ENCODE measurements at regions not wholly inside any gene's neighbourhood (a gene's known extent, or its start where the extent isn't known, plus 50 kb on each side); places are given as distances from the start of the nearest gene placed in this dataset.

DNA sequence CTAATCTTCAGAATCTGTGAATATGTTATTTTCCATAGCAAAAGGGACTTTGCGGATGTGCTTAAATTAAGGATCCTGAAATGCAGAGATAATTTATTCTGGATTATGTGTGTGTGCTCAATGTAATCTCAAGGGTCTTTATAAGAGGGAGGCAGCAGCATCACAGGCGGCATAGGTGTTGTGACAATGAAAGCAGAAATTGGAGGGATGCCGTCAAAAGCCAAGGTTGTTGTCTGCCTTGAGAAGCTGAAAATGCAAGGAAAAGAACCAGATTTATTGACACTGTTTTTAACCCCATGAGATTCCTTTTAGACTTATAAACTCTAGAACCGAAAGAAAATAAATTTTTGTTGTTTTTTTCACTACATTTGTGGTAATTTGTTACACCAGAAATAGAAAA is 948.5 kb downstream of the TLE4 start:
- Histone ChIP-seq H3K27me3 (replicated peaks in 1 of 2; ENCODE audit: control insufficient read depth in 2 of 2, insufficient read depth in 2 of 2, low read length in 1 of 2) (no peaks in the 10 kb centered on the region), H2AFZ (ENCODE audit: control insufficient read depth, low read depth, low read length) (no peak overlapping the region), H3K9ac (ENCODE audit: control insufficient read depth, insufficient read depth, low read length) (no peak overlapping the region), H3K79me2 (ENCODE audit: control insufficient read depth, insufficient read depth, low read length) (no peaks in the 10 kb centered on the region), H3K4me3 (no peak overlapping the region), H3K9me3 (replicated peaks; ENCODE audit: control insufficient read depth, insufficient read depth, low read length) (no peaks in the 10 kb centered on the region; the same call in 2 of the 3 replicates), H3K4me1 (ENCODE audit: control insufficient read depth, insufficient read depth, low read length) (no peaks in the 10 kb centered on the region), H3K4me2 (ENCODE audit: control insufficient read depth, insufficient read depth) (no peak overlapping the region), H3K27ac (ENCODE audit: control insufficient read depth, insufficient read depth) (no peak overlapping the region), H4K20me1 (ENCODE audit: control insufficient read depth, insufficient read depth) (no peaks in the 10 kb centered on the region), H3K36me3 (ENCODE audit: control insufficient read depth in 2 of 2, insufficient read depth in 2 of 2, low read length in 1 of 2) (no peaks in the 10 kb centered on the region)
- ATAC-seq, result no peak
- BruUV-seq (replicated peaks), result no TSS peak
- POLR2A ChIA-PET, result no interaction called here
- no peak for FAIRE-seq
- 65% methylated on average over 4 of the region's 4 CpGs for WGBS (ENCODE audit: insufficient coverage, insufficient replicate concordance, low lambda C conversion rate, missing lambda C conversion rate)
- intact Hi-C loops (cut with micrococcal nuclease; ENCODE audit: unreplicated experiment) (no loop called here), in situ Hi-C loops (cut with MboI) (no loop called here)
- CTCF ChIA-PET, result no interaction called here
- SMC1A ChIA-PET (ENCODE audit: uncharacterized antibody, unreplicated experiment), result no interaction called here
- DNase-seq (ENCODE audit: low read depth, low spot score), result no peak
- RAD21 ChIA-PET (ENCODE audit: unreplicated experiment), result no interaction called here
- TF ChIP-seq SMAD5 (IDR thresholded peaks at IDR 0.05; ENCODE audit: low read depth) (no peak), MXI1 (IDR thresholded peaks at IDR 0.05; ENCODE audit: low read depth, low read length) (no peak)

DNA sequence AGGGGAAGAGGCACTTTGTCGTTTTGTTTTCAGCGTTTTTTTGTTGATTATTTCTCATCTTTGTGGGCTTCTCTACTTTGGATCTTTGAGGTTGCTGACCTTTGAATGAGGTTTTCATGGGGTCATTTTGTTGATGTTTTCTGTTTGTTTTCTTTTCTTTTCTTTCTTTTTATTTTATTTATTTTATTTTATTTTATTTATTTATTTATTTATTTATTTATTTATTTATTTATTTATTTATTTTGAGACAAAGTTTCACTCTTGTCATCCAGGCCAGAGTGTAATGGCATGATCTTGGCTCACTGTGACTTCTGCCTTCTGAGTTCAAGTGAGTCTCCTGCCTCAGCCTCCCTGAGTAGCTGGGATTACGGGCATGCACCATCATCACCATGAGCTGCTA is 946.7 kb downstream of the TLE4 start:
- intact Hi-C loops (cut with micrococcal nuclease; ENCODE audit: unreplicated experiment) (loop anchor here (5.0 kb wide), 1 partner anchor 36 kb away; no protein-coding TSS in a partner anchor), in situ Hi-C loops (cut with MboI) (no loop called here)
- SMC1A ChIA-PET (ENCODE audit: uncharacterized antibody, unreplicated experiment), result no interaction called here
- 10% methylated on average over 3 of the region's 3 CpGs for WGBS (ENCODE audit: insufficient coverage, insufficient replicate concordance, low lambda C conversion rate, missing lambda C conversion rate)
- ATAC-seq, result no peak
- CTCF ChIA-PET, result no interaction called here
- no peak overlapping the region for H3K9ac ChIP-seq (ENCODE audit: control insufficient read depth, insufficient read depth, low read length)
- no peak for FAIRE-seq
- H3K27ac ChIP-seq (ENCODE audit: control insufficient read depth, insufficient read depth), result no peak overlapping the region
- no peaks in the 10 kb centered on the region for H3K4me1 ChIP-seq (ENCODE audit: control insufficient read depth, insufficient read depth, low read length)
- no TSS peak for BruUV-seq (replicated peaks)
- POLR2A ChIA-PET, result no interaction called here
- RAD21 ChIA-PET (ENCODE audit: unreplicated experiment), result no interaction called here
- no peaks in the 10 kb centered on the region for H3K79me2 ChIP-seq (ENCODE audit: control insufficient read depth, insufficient read depth, low read length)
- no peak overlapping the region for H3K4me3 ChIP-seq
- no peak overlapping the region for H2AFZ ChIP-seq (ENCODE audit: control insufficient read depth, low read depth, low read length)
- TF ChIP-seq HDGF (IDR thresholded peaks at IDR 0.05) (no peak), FOXM1 (IDR thresholded peaks at IDR 0.05; ENCODE audit: low read depth, low read length) (no peak), CBFB (IDR thresholded peaks at IDR 0.05; ENCODE audit: low read depth) (no peak), POLR2AphosphoS5 (IDR thresholded peaks at IDR 0.05; ENCODE audit: low read length) (no peak), SP1 (IDR thresholded peaks at IDR 0.05; ENCODE audit: low read depth, low read length) (no peak), SREBF2 (IDR thresholded peaks at IDR 0.05; ENCODE audit: low read length) (no peak), IKZF1 (conservative IDR thresholded peaks at IDR 0.05) (no peak), WRNIP1 (IDR thresholded peaks at IDR 0.05; ENCODE audit: borderline replicate concordance, low read depth, low read length) (no peak), MEF2B (IDR thresholded peaks at IDR 0.05; ENCODE audit: partially characterized antibody, poor library complexity, severe bottlenecking) (no peak), RUNX3 (IDR thresholded peaks at IDR 0.05; ENCODE audit: low read length) (no peak)
- TF ChIP-seq, protein P1, sequence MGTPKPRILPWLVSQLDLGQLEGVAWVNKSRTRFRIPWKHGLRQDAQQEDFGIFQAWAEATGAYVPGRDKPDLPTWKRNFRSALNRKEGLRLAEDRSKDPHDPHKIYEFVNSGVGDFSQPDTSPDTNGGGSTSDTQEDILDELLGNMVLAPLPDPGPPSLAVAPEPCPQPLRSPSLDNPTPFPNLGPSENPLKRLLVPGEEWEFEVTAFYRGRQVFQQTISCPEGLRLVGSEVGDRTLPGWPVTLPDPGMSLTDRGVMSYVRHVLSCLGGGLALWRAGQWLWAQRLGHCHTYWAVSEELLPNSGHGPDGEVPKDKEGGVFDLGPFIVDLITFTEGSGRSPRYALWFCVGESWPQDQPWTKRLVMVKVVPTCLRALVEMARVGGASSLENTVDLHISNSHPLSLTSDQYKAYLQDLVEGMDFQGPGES (IDR thresholded peaks at IDR 0.05), result no peak
- H3K36me3 ChIP-seq (ENCODE audit: control insufficient read depth in 2 of 2, insufficient read depth in 2 of 2, low read length in 1 of 2), result no peaks in the 10 kb centered on the region
- no peaks in the 10 kb centered on the region; the same call in 2 of the 3 replicates for H3K9me3 ChIP-seq (replicated peaks; ENCODE audit: control insufficient read depth, insufficient read depth, low read length)
- DNase-seq (ENCODE audit: low read depth, low spot score), result no peak
- H4K20me1 ChIP-seq (ENCODE audit: control insufficient read depth, insufficient read depth), result no peaks in the 10 kb centered on the region
- no peaks in the 10 kb centered on the region for H3K27me3 ChIP-seq (replicated peaks in 1 of 2; ENCODE audit: control insufficient read depth in 2 of 2, insufficient read depth in 2 of 2, low read length in 1 of 2)
- no peak overlapping the region for H3K4me2 ChIP-seq (ENCODE audit: control insufficient read depth, insufficient read depth)

Measured in GM12878 (cell line).